Heart left ventricle (tissue), 13 donors: ENCODE measurements at regions not wholly inside any gene's neighbourhood (a gene's known extent, or its start where the extent isn't known, plus 50 kb on each side); places are given as distances from the start of the nearest gene placed in this dataset.

Experiments
- CTCF ChIP-seq, 12 donors: fragments of 200-600 bp; sonication (generic) in 4 of 12; IDR thresholded peaks; one replicate each; pipeline versions ENCODE4 v1.5.0 to v1.8.0; 2018 to 2022; ENCODE audit warnings: antibody characterized with exemption in 12 of 12, mild to moderate bottlenecking in 5 of 12
- POLR2A ChIP-seq, 2 donors: fragments of 450-650 bp; IDR thresholded peaks; one replicate each; pipeline ENCODE4 v1.6.1; 2017; ENCODE audit warnings: antibody characterized with exemption in 2 of 2, mild to moderate bottlenecking in 2 of 2, moderate library complexity in 2 of 2
- donor health status: ischemic (EF 13 %, LVEDD 7.1; RV severe dilation, severe dysfunction).
- donor health status: DM: no; HTN: yes; CAD: no.
- donor health status: DM: no; HTN: no; CAD: no.
- donor health status: ischemic (EF 25% LVEDD 6.9; RV normal size, moderate dysfunction).
- donor health status: ischemic (EF 25% LVEDD 5.7; RV mildly dilated, moderate dysfunction).
- donor health status: ischemic (EF 35%, LVEDD 5.7; RV mildly dilated, moderate dysfunction).
- donor health status: nonischemic (EF 11% LVEDD 7.7; RV severe dilation, severe dysfunction).
- donor health status: DM: yes; HTN: yes; CAD: no.
- donor health status: PGD.
- donor health status: ischemic (EF 29% LVEDD 5.4; RV normal size, mild dysfunction).
- donor health status: nonischemic (EF 23%, LVEDD 6.1; RV moderate dilation, normal function).

DNA sequence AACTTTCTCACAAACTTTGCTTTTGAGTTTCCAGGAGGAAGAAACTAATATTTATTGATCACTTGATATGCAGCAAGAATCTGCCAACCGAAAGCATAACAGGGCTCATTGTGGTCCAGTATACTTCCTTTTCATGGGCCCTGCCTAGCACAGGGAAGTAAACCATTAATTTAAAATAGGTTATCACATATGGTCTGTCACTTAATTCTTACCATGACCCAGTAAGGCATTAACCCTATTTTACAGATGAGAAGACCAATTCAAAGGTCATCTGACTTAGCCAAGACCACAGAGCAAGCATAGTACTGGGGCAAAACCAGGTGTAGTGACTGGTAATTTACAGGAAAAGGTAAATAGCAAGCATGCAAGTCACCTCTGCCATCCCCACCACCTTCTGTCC lies 336.9 kb upstream of the DMAC1 start:
- TF ChIP-seq CTCF (IDR thresholded peaks at IDR 0.05) (no peak), POLR2A (IDR thresholded peaks at IDR 0.05) (no peak)
